Endothelial cell of umbilical vein (primary cell): ENCODE measurements at regions not wholly inside any gene's neighbourhood (a gene's known extent, or its start where the extent isn't known, plus 50 kb on each side); places are given as distances from the start of the nearest gene placed in this dataset.

Source experiments
- BruUV-seq: library from RNA; stranded (reverse); fragments of 400-500 nt; replicated peaks from 2 replicates; lab custom pipeline; 2021; lab: Mats Ljungman, UMichigan
- CTCF ChIA-PET: fragments of 300-600, 350-600 bp; sonication (Branson Sonifier 250); formaldehyde crosslinking; loops from one replicate; lab custom pipeline; 2021; ENCODE audit warnings: antibody characterized with exemption, inconsistent platforms; lab: Charles Lee
- POLR2A ChIA-PET: fragments of 300-600, 350-600 bp; sonication (Branson Sonifier 250); formaldehyde crosslinking; loops from one replicate; lab custom pipeline; 2021; ENCODE audit warnings: antibody characterized with exemption, inconsistent platforms; lab: Charles Lee
- DNase-seq: peaks from one replicate; pipeline ENCODE4 v3.0.0-alpha.2; 2011; ENCODE audit warnings: low read depth, low spot score
- FAIRE-seq: peaks from 2 replicates; lab custom pipeline; 2011; peaks lifted over from hg19 to GRCh38; lab: Jason Lieb, UNC
- H2AFZ ChIP-seq: 2 replicates; pipeline ENCODE4 v1.6.0; 2012; ENCODE audit warnings: low read depth, low read length, control low read depth, inconsistent platforms
- H3K27ac ChIP-seq: 2 replicates; pipeline ENCODE4 v1.5.1; 2011; ENCODE audit warnings: low read depth, mild to moderate bottlenecking, control low read depth, low read length, moderate library complexity; ENCODE audit not compliant: insufficient read depth
- H3K27me3 ChIP-seq, 2 experiments: 2 replicates each; pipeline versions ENCODE4 v1.6.0 to v1.6.1; 2011; ENCODE audit warnings: low read length in 2 of 2, mixed read lengths in 1 of 2; ENCODE audit not compliant: control insufficient read depth in 2 of 2, insufficient read depth in 2 of 2
- H3K36me3 ChIP-seq, 2 experiments: 2 replicates in 1 of 2; 3 replicates in 1 of 2; pipeline ENCODE4 v1.5.1; 2011; ENCODE audit warnings: low read length in 2 of 2, mild to moderate bottlenecking in 1 of 2, moderate library complexity in 1 of 2; ENCODE audit not compliant: control insufficient read depth in 2 of 2, insufficient read depth in 2 of 2; ENCODE audit errors: extremely low read depth in 1 of 2
- H3K4me1 ChIP-seq: 3 replicates; pipeline ENCODE4 v1.5.1; 2011; ENCODE audit warnings: mild to moderate bottlenecking, low read length; ENCODE audit not compliant: control insufficient read depth, insufficient read depth; ENCODE audit errors: extremely low read depth
- H3K4me2 ChIP-seq: 2 replicates; pipeline ENCODE4 v1.6.1; 2011; ENCODE audit warnings: low read length, control low read depth, mixed read lengths; ENCODE audit not compliant: insufficient read depth
- H3K4me3 ChIP-seq, 3 experiments: fragments of 200-600 bp in 1 of 3; sonication (generic), shearing (Covaris generic) in 1 of 3; replicated peaks in 1 of 3; 2 replicates each; pipeline ENCODE4 v1.5.1; 2011 to 2016; ENCODE audit warnings: control low read depth in 3 of 3, low read length in 3 of 3, mild to moderate bottlenecking in 2 of 3, inconsistent platforms in 1 of 3, low read depth in 1 of 3, moderate library complexity in 1 of 3; ENCODE audit not compliant: insufficient read depth in 1 of 3
- H3K79me2 ChIP-seq: 2 replicates; pipeline ENCODE4 v1.6.0; 2012; ENCODE audit warnings: low read length, inconsistent platforms; ENCODE audit not compliant: control insufficient read depth, insufficient read depth
- H3K9ac ChIP-seq: replicated peaks from 2 replicates; pipeline ENCODE3; 2011; ENCODE audit warnings: low read length, control low read depth; ENCODE audit not compliant: insufficient read depth; ENCODE audit errors: extremely low read depth
- H3K9me1 ChIP-seq: replicated peaks from 3 replicates; pipeline ENCODE4 v1.6.0; 2011; ENCODE audit warnings: mild to moderate bottlenecking, low read length; ENCODE audit not compliant: control insufficient read depth, insufficient read depth; ENCODE audit errors: extremely low read depth
- H3K9me3 ChIP-seq: replicated peaks from 2 replicates; pipeline ENCODE4 v1.5.1; 2012; ENCODE audit warnings: low read length, inconsistent platforms; ENCODE audit not compliant: control insufficient read depth, insufficient read depth
- H4K20me1 ChIP-seq: replicated peaks from 2 replicates; pipeline ENCODE3; 2011; ENCODE audit warnings: mild to moderate bottlenecking, low read length; ENCODE audit not compliant: control insufficient read depth, insufficient read depth; ENCODE audit errors: extremely low read depth
- EZH2 ChIP-seq: IDR thresholded peaks from 2 replicates; pipeline ENCODE4 v1.6.1; 2012; ENCODE audit warnings: borderline replicate concordance, low read depth, mild to moderate bottlenecking, moderate library complexity, low read length, inconsistent platforms; ENCODE audit not compliant: severe bottlenecking
- FOS ChIP-seq: IDR thresholded peaks from 2 replicates; pipeline ENCODE4 v1.6.1; 2011; ENCODE audit warnings: mild to moderate bottlenecking, low read length, moderate library complexity, borderline replicate concordance; ENCODE audit not compliant: insufficient read depth
- GATA2 ChIP-seq: IDR thresholded peaks from 2 replicates; pipeline ENCODE4 v1.7.0; 2011; ENCODE audit warnings: low read depth, mild to moderate bottlenecking, moderate library complexity, mixed read lengths, low read length; ENCODE audit not compliant: insufficient read length, insufficient read depth
- JUN ChIP-seq: IDR thresholded peaks from 2 replicates; pipeline ENCODE4 v1.6.1; 2011; ENCODE audit warnings: borderline replicate concordance, low read depth; ENCODE audit not compliant: insufficient read length, insufficient read depth
- MYC ChIP-seq: IDR thresholded peaks from one replicate; pipeline ENCODE4 v1.6.1; 2011; ENCODE audit warnings: mild to moderate bottlenecking, low read depth, low read length
- POLR2A ChIP-seq: IDR thresholded peaks from 2 replicates; pipeline ENCODE4 v1.6.1; 2012; ENCODE audit warnings: low read depth, mild to moderate bottlenecking, control low read depth, low read length
- POLR2AphosphoS5 ChIP-seq: IDR thresholded peaks from 2 replicates; pipeline ENCODE4 v1.6.1; 2012; ENCODE audit warnings: low read depth, mild to moderate bottlenecking, control low read depth, low read length, moderate library complexity; ENCODE audit not compliant: insufficient read depth
- dilution Hi-C: fragments of 300-500 bp; cut with MboI; formaldehyde crosslinking; loops from one replicate; pipeline ENCODE4 v1.15.0; 2019; ENCODE audit warnings: low sequenced_read_pairs; ENCODE audit not compliant: extremely low pct_ligation_motif_present
- intact Hi-C: fragments of 100-400 bp; cut with micrococcal nuclease; formaldehyde crosslinking; loops from one replicate; pipeline ENCODE4 v1.10.0; 2022
- TF ChIP-seq, protein P1 (sequence below): IDR thresholded peaks from 2 replicates; pipeline ENCODE4 v1.6.1; 2011; ENCODE audit not compliant: insufficient read depth, insufficient read length
- TF ChIP-seq, protein P2 (sequence below), 2 donors: IDR thresholded peaks; 1 replicate in 1 of 2; 2 replicates in 1 of 2; pipeline ENCODE4 v1.5.1; 2011; ENCODE audit warnings: low read length in 2 of 2, mild to moderate bottlenecking in 2 of 2, moderate library complexity in 2 of 2, control low read depth in 1 of 2, inconsistent platforms in 1 of 2, low read depth in 1 of 2; ENCODE audit not compliant: insufficient read depth in 1 of 2; ENCODE audit errors: extremely low read depth in 1 of 2

DNA sequence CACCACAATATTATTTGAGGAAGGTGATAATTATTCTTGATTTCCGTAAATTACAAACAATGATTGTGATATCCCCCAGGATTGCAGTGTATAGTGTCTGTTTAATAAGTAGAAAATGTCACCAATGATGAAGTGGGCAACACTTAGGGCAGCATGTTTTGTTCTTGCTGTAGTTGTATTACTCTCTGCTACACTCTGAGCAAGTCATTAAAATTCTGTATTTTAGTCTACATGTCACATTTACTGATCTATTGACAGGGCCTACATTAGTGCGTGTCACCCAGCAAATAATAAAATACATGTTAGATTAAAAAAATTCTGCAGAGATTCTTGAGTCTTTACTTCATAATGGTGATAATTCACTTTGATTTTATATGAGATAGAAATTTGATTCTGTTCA is 247.6 kb downstream of the TMX3 start:
- H3K27ac ChIP-seq, result no peak overlapping the region
- no peaks in the 10 kb centered on the region for H3K9me1 ChIP-seq
- H3K9ac ChIP-seq, result no peak overlapping the region
- BruUV-seq, result no TSS peak
- dilution Hi-C loops, result no loop called here
- H3K36me3 ChIP-seq, result no peaks in the 10 kb centered on the region
- intact Hi-C loops, result no loop called here
- no peak for TF ChIP-seq MYC
- TF ChIP-seq EZH2, result no peak
- TF ChIP-seq, protein P1, sequence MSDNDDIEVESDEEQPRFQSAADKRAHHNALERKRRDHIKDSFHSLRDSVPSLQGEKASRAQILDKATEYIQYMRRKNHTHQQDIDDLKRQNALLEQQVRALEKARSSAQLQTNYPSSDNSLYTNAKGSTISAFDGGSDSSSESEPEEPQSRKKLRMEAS, result no peak
- no peak for TF ChIP-seq FOS
- TF ChIP-seq POLR2A, result no peak
- no peak for TF ChIP-seq GATA2
- TF ChIP-seq, protein P2, sequence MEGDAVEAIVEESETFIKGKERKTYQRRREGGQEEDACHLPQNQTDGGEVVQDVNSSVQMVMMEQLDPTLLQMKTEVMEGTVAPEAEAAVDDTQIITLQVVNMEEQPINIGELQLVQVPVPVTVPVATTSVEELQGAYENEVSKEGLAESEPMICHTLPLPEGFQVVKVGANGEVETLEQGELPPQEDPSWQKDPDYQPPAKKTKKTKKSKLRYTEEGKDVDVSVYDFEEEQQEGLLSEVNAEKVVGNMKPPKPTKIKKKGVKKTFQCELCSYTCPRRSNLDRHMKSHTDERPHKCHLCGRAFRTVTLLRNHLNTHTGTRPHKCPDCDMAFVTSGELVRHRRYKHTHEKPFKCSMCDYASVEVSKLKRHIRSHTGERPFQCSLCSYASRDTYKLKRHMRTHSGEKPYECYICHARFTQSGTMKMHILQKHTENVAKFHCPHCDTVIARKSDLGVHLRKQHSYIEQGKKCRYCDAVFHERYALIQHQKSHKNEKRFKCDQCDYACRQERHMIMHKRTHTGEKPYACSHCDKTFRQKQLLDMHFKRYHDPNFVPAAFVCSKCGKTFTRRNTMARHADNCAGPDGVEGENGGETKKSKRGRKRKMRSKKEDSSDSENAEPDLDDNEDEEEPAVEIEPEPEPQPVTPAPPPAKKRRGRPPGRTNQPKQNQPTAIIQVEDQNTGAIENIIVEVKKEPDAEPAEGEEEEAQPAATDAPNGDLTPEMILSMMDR (IDR thresholded peaks at IDR 0.05; ENCODE audit: extremely low read depth in 1 of 2, insufficient read depth in 1 of 2, low read depth in 1 of 2, low read length in 2 of 2), result no peak
- no peak for TF ChIP-seq JUN
- no peak for TF ChIP-seq POLR2AphosphoS5
- no peaks in the 10 kb centered on the region for H3K27me3 ChIP-seq
- H2AFZ ChIP-seq, result no peak overlapping the region
- H3K4me3 ChIP-seq, result no peak overlapping the region
- no peaks in the 10 kb centered on the region for H4K20me1 ChIP-seq
- FAIRE-seq (no peak), DNase-seq (no peak)
- no peaks in the 10 kb centered on the region for H3K79me2 ChIP-seq
- no peak overlapping the region for H3K4me2 ChIP-seq
- ChIA-PET CTCF (no interaction called here), POLR2A (no interaction called here)
- H3K9me3 ChIP-seq, result no peaks in the 10 kb centered on the region
- no peaks in the 10 kb centered on the region for H3K4me1 ChIP-seq
